Loucy (cell line): ENCODE measurements at regions not wholly inside any gene's neighbourhood (a gene's known extent, or its start where the extent isn't known, plus 50 kb on each side); places are given as distances from the start of the nearest gene placed in this dataset.

Experiments
- H2AFZ ChIP-seq: fragments of 200-600 bp; sonication (generic); 2 replicates; pipeline ENCODE4 v1.6.0; 2016; ENCODE audit warnings: antibody characterized with exemption, mild to moderate bottlenecking, low read length, moderate library complexity
- H3F3A ChIP-seq: fragments of 200-600 bp; 2 replicates; pipeline ENCODE4 v1.6.0; 2016; ENCODE audit warnings: antibody characterized with exemption, low read depth, mild to moderate bottlenecking
- H3K27me3 ChIP-seq: fragments of 200-600 bp; sonication (generic); 2 replicates; pipeline ENCODE4 v1.6.1; 2014; ENCODE audit warnings: low read length, mild to moderate bottlenecking; ENCODE audit not compliant: insufficient read depth, poor library complexity, severe bottlenecking
- H3K36me3 ChIP-seq: fragments of 200-600 bp; sonication (generic); 2 replicates; pipeline ENCODE4 v1.6.1; 2016; ENCODE audit warnings: low read length; ENCODE audit not compliant: insufficient read depth
- H3K4me1 ChIP-seq: fragments of 200-600 bp; sonication (generic); 2 replicates; pipeline ENCODE4 v1.5.1; 2014; ENCODE audit warnings: low read length, mild to moderate bottlenecking; ENCODE audit not compliant: insufficient read depth, poor library complexity, severe bottlenecking
- H3K4me2 ChIP-seq: fragments of 200-600 bp; sonication (generic); 2 replicates; pipeline ENCODE4 v1.6.0; 2014; ENCODE audit warnings: antibody characterized with exemption, low read length, low read depth, mild to moderate bottlenecking; ENCODE audit not compliant: poor library complexity, severe bottlenecking
- H3K4me3 ChIP-seq: fragments of 200-600 bp; sonication (generic); 2 replicates; pipeline ENCODE4 v1.5.1; 2014; ENCODE audit warnings: low read length, mild to moderate bottlenecking, mixed read lengths; ENCODE audit not compliant: poor library complexity, severe bottlenecking
- H3K79me2 ChIP-seq: fragments of 200-600 bp; sonication (generic); 2 replicates; pipeline ENCODE4 v1.6.1; 2014; ENCODE audit warnings: low read length; ENCODE audit not compliant: insufficient read depth
- H3K9ac ChIP-seq: fragments of 200-600 bp; sonication (generic); 2 replicates; pipeline ENCODE4 v1.6.0; 2014; ENCODE audit warnings: mild to moderate bottlenecking, low read depth, low read length, moderate library complexity; ENCODE audit not compliant: poor library complexity, severe bottlenecking
- H3K9me2 ChIP-seq: fragments of 200-600 bp; sonication (generic); replicated peaks from 2 replicates; pipeline ENCODE4 v1.6.1; 2016; ENCODE audit warnings: low read depth, low read length, mixed read lengths
- H3K9me3 ChIP-seq: fragments of 200-600 bp; sonication (generic); 2 replicates; pipeline ENCODE4 v1.6.1; 2014; ENCODE audit warnings: mild to moderate bottlenecking, antibody characterized with exemption, low read length, low read depth; ENCODE audit not compliant: insufficient read depth
- H4K20me1 ChIP-seq: fragments of 200-600 bp; sonication (generic); 2 replicates; pipeline ENCODE4 v1.6.0; 2014; ENCODE audit warnings: antibody characterized with exemption, low read length, mild to moderate bottlenecking; ENCODE audit not compliant: insufficient read depth, poor library complexity, severe bottlenecking
- EZH2phosphoT487 ChIP-seq: fragments of 200-600 bp; IDR thresholded peaks from 2 replicates; pipeline ENCODE4 v1.6.1; 2018; ENCODE audit warnings: antibody characterized with exemption, mild to moderate bottlenecking, moderate library complexity, borderline replicate concordance
- TF ChIP-seq, protein P1 (sequence below): fragments of 200-600 bp; sonication (generic); conservative IDR thresholded peaks from 2 replicates; pipeline ENCODE4 v1.5.1; 2014; ENCODE audit warnings: mild to moderate bottlenecking, antibody characterized with exemption, low read length

DNA sequence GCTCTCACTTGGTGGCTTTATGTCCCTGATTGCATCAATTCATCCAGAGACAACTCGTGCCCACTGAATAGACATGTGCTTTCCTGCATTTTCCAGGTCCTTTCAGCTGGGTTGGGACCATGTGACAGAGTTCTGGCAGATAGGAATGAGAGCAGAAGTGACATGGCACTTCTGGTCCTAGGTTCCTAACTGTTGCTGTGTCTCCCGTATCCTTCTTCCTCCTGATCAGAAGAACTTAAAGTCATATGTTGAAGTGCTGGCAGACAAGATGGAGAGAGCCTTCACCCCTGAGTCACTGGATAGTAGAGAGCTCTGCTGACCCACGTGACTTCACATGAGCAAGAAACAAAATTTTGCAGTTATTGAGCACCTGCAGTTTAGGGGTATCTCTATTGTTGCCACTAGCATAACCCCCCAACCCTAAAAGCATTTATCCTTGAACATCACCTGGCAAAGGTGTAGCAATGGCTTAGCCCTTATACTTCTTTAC is 80.0 kb downstream of the NREP start:
- no peak overlapping the region for H2AFZ ChIP-seq
- no peak overlapping the region for H3K9ac ChIP-seq
- no peaks in the 10 kb centered on the region for H3F3A ChIP-seq
- no peaks in the 10 kb centered on the region for H4K20me1 ChIP-seq
- no peaks in the 10 kb centered on the region for H3K36me3 ChIP-seq
- no peaks in the 10 kb centered on the region for H3K4me1 ChIP-seq
- no peaks in the 10 kb centered on the region for H3K79me2 ChIP-seq
- no peak for TF ChIP-seq EZH2phosphoT487
- TF ChIP-seq, protein P1, sequence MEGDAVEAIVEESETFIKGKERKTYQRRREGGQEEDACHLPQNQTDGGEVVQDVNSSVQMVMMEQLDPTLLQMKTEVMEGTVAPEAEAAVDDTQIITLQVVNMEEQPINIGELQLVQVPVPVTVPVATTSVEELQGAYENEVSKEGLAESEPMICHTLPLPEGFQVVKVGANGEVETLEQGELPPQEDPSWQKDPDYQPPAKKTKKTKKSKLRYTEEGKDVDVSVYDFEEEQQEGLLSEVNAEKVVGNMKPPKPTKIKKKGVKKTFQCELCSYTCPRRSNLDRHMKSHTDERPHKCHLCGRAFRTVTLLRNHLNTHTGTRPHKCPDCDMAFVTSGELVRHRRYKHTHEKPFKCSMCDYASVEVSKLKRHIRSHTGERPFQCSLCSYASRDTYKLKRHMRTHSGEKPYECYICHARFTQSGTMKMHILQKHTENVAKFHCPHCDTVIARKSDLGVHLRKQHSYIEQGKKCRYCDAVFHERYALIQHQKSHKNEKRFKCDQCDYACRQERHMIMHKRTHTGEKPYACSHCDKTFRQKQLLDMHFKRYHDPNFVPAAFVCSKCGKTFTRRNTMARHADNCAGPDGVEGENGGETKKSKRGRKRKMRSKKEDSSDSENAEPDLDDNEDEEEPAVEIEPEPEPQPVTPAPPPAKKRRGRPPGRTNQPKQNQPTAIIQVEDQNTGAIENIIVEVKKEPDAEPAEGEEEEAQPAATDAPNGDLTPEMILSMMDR = no peak
- H3K27me3 ChIP-seq = no peaks in the 10 kb centered on the region
- H3K4me2 ChIP-seq = no peak overlapping the region
- no peak overlapping the region for H3K4me3 ChIP-seq
- no peaks in the 10 kb centered on the region for H3K9me3 ChIP-seq
- H3K9me2 ChIP-seq = no peaks in the 10 kb centered on the region

DNA sequence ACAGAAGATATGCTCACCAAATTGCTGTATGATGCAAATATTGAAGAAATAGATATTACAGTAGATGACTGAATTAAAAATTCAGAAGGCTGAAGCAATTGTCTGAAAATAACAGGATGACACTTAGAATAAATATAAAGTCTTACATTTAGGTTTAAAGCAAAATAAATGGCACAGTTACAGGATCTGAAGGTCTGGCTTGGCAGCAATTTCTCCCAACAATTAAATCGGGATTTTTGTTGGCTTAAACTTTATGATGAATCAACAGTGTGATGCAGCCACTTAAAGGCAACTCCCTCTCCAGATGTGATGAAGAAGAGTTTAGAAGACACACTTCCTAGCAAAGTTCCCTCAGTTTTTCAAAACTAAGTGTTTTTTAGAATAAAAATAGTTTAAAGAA is 80.5 kb downstream of the NREP start:
- H3K9me2 ChIP-seq = no peaks in the 10 kb centered on the region
- H3K4me2 ChIP-seq = no peak overlapping the region
- no peaks in the 10 kb centered on the region for H3F3A ChIP-seq
- H3K79me2 ChIP-seq = no peaks in the 10 kb centered on the region
- H2AFZ ChIP-seq = no peak overlapping the region
- H3K4me3 ChIP-seq = no peak overlapping the region
- no peaks in the 10 kb centered on the region for H4K20me1 ChIP-seq
- TF ChIP-seq EZH2phosphoT487 = no peak
- TF ChIP-seq, protein P1 = no peak
- H3K4me1 ChIP-seq = no peaks in the 10 kb centered on the region
- no peaks in the 10 kb centered on the region for H3K27me3 ChIP-seq
- H3K9ac ChIP-seq = no peak overlapping the region
- H3K9me3 ChIP-seq = no peaks in the 10 kb centered on the region
- H3K36me3 ChIP-seq = no peaks in the 10 kb centered on the region

DNA sequence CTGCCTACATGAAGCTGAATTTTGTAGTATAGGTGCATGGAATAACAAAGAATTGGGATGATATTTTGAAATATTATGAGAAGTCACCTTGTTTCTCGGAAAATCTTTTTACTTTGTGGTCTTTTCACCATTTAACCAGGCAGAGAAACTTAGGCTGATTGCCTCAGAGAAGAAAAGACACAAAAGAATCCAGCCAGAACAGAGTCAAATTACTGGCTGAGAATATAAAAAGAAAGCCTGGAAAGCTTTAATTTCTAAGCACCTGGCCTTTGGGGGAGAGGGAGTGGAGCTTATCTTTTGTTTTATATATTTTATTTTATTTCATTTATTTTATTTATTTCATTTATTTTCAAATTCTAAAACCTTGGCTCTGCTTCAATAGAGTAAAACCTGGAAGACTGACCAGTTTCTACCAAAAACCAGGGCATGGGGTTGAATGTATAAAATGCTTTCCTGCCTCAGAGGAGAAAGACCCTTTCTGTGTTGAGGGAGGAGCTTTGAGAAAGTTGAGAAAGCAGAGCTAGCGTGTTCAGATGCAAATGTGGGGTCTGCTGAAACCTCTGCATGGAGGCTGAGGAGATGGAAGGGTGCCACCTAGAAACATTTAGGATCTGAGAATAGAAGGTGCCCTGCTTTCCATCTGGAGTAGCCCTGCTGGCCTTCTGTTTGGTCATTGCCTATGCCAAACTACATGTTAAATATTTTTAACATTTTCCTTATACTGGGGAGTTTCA is 81.6 kb downstream of the NREP start:
- H3K27me3 ChIP-seq = no peaks in the 10 kb centered on the region
- no peaks in the 10 kb centered on the region for H3K4me1 ChIP-seq
- no peaks in the 10 kb centered on the region for H3K79me2 ChIP-seq
- no peak overlapping the region for H3K4me3 ChIP-seq
- H4K20me1 ChIP-seq = no peaks in the 10 kb centered on the region
- H3K9me2 ChIP-seq = no peaks in the 10 kb centered on the region
- TF ChIP-seq EZH2phosphoT487 = no peak
- TF ChIP-seq, protein P1 = no peak
- H3F3A ChIP-seq = no peaks in the 10 kb centered on the region
- H3K9me3 ChIP-seq = no peaks in the 10 kb centered on the region
- H3K4me2 ChIP-seq = no peak overlapping the region
- H3K9ac ChIP-seq = no peak overlapping the region
- H2AFZ ChIP-seq = no peak overlapping the region
- no peaks in the 10 kb centered on the region for H3K36me3 ChIP-seq
